HG02885 (cell line): ENCODE measurements at regions not wholly inside any gene's neighbourhood (a gene's known extent, or its start where the extent isn't known, plus 50 kb on each side); places are given as distances from the start of the nearest gene placed in this dataset.
"Not testable (repeated sequence)": the region's sequence is repeated elsewhere in the genome, so short reads cannot be mapped to it uniquely, and the experiment has no call there.

Experiments
- ATAC-seq: cut with Tn5 transposase; IDR thresholded peaks from one replicate; pipeline ENCODE4 v1.9.1; 2021; ENCODE audit warnings: mild to moderate bottlenecking; ENCODE audit not compliant: unreplicated experiment, poor library complexity

DNA sequence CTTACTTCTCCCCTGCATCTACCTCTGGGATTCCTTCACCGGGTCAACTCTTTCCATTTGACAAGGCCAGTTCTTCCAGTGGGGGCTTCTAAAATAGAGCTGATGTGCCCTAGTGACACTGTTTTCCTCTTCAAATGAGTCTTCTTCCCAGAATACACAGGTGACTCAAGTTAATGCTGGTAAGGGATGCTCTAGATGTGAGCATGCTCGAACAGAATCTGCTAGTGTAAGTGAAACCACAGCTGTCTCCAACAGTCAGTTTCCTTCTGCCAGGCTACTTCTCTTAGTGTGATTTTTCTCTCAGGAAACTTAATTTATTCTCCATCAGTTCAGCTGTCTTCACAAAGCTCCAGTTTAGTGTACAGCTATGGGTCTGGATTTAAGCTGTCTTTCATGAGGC, 194.9 kb upstream of the C1orf87 start:
- no peak for ATAC-seq

DNA sequence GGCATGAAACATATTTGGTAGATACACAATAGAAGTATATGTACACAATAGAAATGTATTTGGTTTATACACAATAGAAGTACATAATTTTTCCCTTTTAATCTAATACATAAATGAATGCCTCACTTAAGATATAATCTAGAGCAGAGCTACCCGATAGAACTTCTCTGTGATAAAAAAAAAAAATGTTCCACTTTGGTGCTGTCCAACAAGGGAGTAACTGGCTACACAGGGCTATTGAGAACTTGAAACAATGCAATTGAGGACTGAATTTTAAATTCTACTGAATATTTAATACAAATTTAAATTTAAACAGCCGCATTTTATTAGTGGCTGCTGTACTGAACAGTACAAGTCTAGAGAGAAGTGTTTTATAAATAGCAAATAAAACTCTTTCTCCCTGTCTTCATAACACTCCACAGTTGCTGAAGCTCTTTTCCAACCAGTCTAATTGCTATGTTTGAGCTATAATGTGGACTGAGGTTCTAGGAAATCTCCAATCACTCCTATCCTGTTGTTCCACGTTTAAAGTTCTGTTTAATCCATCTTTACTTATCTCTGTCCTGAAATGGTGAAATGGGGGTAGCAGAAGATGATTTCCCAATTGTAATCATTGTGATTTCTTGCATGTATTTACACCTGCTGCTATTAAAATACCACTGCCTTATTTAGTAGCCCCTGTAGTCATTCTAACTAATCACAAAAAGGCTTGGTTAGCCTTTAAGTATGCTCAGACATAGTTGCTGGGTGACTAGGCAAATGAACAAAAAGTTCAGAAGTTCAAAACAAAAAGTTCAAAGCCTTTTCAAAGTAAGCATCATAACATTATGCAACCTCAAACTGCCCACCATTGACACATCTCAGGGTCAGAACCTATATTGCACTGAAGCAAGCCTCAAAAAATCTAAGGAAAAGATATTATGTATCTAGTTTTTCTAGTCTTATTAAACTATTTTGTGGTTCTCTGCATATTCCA, 192.3 kb upstream of the C1orf87 start:
- no peak for ATAC-seq

DNA sequence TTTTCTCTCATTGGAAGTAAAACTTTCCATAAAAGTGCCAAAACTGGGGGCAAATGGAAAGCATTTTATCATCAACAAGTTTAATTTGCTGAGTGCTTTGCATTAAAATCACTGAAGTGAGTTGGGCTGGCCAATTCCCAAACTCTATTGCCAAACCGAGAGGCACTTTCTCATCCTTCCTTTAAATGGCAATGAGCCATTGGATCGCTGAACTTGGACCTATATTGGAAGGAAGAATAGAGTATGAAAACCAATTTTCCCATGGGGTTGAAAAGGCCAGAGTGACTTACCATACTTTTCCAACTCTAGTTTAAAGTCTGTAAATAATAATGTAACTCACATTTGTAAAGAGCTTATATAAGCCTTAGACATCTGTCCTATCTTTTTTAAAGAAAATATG, 189.1 kb upstream of the C1orf87 start:
- no peak for ATAC-seq

DNA sequence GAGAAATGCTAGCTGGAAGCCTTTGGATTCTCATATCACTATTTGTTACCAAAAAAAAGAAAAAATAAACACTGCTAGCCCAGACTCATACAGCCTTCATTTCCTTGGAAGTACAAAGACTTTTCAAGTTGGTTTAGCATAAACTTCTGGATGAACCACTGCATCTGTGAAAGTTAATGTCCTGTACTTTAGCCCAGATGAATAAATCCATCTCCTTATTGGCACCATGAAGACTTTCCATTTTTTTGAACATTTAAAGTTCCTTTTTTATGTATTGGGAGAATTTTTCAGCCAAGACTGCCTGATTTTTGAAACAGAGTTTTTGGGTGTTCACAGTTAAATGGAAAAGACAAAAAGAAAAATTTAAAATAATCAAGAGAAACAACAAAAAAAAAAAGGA, 184.0 kb upstream of the C1orf87 start:
- no peak for ATAC-seq

DNA sequence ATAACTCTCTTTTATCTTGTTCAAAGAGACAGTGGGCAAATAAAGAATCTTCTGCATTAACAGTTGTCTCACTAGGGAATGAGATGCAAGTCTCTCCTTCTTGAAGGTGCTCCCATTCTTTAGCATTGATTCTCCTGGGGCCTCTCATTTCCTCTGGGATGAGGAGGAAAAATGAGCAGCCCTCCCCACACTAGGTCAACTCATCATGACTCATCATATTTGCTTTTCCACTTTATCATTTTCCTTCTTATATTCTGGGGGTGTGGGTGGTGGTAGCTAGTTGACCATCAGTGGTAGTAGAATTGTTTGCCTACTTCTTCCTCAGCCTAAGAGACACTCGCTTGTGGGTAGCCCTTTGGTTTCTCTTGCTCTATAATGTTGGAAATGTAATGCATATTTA, 182.0 kb upstream of the C1orf87 start:
- ATAC-seq = no peak

DNA sequence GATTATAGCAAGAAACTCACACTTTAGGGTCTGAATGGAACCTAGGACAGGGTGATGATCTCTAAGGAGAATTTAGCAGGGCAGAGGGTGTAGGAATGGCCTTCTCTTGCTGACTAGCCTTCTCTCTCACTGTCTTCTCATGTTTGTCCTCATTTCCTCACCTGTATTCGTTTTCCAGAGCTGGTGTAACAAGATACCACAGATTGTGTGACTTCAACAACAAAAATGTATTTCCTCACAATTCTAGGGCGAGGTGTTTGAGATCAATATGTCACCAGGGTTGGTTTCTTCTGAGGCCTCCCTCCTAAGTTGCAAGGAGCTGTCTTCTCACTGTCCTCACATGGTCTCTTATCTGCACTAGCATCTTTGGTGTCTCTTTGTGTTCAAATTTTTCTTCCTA, 177.9 kb upstream of the C1orf87 start:
- no peak for ATAC-seq

DNA sequence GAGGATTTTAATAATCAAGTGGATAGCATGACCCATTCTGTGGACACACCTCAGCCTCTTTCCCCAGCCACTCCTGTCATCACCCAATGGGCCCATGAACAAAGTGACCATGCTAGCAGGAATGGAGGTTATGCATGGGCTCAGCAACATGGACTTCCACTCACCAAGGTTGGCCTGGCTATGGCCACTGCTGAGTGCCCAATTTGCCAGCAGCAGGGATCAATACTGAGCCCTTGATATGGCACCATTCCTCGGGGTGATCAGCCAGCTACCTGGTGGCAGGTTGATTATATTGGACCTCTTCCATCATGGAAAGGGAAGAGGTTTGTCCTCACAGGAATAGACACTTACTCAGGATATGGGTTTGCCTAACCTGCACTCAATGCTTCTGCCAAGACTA, 173.9 kb upstream of the C1orf87 start:
- not testable (repeated sequence) for ATAC-seq

DNA sequence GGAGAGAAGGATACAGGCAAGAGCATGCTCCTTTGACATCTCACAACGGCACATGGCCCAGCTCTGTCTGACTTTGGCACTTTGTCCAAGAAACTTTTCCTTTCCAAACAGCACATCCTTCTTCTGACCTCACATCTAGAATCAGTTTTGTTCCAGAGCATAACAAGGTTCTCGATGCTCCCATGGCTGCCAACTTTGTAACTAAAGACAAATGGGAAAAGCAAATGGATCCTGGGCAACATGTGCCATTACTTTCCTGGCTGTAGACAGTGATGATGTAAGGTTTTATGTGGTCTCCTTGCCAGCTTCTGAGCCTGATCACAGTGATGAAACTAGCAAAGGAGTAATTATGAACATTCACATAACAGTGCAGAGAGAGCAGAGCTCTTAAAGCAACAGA, 171.8 kb upstream of the C1orf87 start:
- ATAC-seq = no peak

DNA sequence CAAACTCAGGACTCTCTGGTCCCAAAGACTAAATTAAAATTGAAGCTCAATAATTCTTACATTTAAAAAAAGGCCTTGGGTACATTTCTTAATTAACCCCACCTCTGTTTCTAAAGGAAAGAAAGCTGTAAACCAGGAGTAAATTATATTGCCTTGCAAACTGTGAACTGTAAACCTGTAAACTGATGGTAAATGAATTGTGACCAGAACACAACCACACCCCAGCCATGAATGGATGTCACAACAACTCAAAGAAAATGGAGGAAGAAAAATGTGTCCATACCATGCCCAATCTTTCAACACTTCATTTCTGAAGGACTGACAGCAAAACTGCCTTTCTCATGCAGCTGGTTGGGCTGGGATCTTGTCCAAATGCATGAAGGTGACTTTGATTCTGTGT, 171.3 kb upstream of the C1orf87 start:
- ATAC-seq = no peak

DNA sequence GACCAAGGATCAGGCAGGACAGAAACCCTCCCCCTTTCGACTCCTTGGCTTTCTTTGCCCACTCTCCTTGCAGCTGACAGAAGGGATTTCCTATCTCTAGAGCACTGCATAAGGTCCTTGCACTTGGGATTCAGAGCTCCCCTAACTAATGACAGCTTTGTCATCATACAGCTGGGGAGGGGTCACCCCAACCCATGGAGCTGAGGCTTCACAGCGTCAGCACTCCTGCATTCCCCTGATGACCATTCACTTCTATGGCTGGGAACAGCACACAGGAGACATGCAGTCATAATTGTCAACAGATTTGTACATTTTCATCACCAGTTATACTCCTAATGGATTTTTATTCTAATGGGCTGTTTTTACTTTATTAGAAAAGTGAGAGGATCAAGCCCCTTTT, 161.7 kb upstream of the C1orf87 start:
- ATAC-seq = no peak

DNA sequence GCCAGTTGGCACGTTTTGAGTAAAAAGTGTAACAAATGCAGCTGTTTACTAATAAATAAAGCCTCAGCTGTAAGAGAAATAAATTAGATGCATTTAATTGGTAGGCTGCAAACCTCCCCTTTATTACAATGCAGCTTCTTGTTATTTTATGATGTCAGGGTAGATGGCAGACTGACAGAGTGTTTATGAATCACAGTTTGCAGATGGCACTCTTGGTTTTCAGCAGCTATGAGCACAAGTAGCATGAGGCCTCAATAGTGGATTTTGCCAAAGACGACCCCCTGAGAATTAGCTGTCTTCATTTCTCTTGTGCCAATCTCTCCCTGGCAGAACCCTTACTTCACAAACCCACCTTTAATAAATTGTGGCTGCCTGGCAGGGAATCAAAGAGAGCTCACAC, 161.2 kb upstream of the C1orf87 start:
- ATAC-seq = no peak

DNA sequence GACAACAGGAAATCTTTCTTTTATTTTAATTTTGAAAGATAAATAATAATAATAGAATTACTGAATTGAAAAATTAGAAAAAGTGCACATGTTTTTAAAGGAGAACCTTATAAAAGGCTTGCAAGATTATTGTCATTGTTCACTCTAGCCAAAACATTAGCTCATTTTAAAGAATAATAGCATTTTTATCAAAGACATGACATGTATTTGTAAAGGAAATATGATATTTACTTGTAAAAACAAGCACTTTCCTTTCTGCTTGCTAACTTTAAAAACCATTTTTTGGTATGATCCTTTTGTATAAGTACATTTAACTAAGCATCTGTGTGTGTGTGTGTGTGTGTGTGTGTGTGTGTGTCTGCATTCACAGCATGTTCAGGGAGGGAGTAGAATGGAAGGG, 156.3 kb upstream of the C1orf87 start:
- no peak for ATAC-seq

DNA sequence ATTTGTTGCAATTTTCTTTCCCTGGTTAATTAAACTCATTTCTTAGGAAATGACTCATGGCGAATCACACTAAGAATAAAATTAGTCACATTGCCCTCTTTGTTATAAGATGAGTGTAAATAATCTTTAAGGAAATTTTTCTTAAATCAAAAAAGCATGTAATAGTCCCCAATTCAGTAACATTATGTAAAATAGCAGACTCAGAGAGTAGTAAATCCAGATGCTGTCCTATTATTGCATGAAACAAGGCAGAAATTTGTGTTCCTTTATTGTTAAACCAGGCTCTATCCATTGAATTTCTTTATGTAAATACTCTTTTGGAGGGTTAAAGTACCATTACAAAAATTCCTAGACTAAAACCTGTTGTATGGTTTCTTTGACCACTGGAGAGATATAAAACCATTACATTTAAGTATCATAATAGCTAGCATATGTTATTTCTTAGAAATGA, 154.5 kb upstream of the C1orf87 start:
- ATAC-seq = no peak

DNA sequence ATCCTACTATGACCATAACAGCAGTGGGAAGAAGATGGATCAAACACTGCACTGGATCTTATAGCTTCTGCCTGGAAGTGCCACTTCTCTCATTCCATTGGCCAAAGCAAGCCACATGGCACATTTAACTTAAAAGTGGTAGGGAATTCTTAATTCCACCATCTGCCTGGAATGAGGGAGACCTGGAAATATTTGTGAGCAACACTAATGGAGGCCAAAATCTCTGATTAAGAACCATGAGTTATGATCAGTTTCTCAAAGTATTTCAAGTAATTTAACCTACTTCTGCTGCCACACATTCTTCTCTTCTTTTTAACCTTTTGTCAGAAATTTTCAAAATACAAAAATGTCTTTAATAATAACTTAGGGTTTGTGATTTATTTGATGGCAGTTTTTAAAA, 154.0 kb upstream of the C1orf87 start:
- ATAC-seq = no peak

DNA sequence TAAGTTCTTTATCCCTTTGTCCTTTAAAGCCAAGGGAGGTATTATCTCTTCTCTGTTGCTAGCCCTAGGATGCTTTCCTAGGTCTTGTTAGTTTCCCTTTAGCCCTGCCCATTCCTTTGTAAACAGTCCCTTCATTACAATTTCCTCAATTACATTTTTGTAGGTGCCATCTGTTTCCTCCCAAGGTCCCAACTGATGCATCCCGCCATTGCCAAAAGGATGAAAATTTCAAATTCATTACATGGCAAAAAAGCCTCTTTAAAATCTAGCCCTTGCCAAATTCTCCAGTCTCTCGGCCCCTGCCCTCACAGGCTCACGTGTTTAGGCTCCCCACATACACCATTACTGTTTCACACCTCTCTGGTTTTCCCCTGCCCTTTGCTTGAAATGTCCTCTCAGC, 151.9 kb upstream of the C1orf87 start:
- ATAC-seq = no peak

DNA sequence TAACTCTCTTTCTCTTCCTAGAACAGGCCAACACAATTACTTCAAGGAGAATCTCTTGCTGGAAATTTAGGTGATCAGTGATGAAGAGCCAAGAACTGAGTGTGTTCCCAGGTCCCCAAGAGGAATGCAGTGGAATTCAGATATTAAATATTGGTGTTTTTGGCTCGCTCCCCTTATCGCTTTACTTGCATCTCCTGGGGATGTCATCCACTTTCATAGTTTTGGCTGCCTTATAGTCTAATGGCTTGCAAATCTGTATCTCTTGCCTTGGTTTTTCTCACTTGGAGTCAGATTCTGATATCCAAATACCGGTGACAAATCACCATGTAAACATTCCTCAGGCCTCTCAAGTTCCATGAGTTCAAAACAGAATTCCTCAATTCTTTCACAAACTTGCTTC, 151.0 kb upstream of the C1orf87 start:
- no peak for ATAC-seq

DNA sequence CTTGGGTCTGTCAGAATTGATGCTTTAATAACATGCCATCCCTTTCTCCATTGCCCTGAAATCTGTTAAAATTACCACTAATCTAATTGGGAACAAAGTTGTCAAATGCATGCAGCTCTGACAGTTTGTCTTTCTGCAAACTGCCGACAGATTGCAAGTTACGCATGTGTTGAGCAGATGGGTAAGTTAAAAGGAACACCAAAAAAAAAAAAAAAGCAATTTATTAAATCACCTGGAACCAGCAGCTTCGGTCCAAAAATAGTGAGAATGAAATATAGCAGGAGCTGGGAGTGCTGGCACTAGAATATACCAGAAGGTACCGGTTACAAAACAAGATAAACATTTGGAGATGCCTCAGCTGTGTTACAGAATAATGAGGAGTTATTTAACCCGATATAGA, 149.6 kb upstream of the C1orf87 start:
- no peak for ATAC-seq

DNA sequence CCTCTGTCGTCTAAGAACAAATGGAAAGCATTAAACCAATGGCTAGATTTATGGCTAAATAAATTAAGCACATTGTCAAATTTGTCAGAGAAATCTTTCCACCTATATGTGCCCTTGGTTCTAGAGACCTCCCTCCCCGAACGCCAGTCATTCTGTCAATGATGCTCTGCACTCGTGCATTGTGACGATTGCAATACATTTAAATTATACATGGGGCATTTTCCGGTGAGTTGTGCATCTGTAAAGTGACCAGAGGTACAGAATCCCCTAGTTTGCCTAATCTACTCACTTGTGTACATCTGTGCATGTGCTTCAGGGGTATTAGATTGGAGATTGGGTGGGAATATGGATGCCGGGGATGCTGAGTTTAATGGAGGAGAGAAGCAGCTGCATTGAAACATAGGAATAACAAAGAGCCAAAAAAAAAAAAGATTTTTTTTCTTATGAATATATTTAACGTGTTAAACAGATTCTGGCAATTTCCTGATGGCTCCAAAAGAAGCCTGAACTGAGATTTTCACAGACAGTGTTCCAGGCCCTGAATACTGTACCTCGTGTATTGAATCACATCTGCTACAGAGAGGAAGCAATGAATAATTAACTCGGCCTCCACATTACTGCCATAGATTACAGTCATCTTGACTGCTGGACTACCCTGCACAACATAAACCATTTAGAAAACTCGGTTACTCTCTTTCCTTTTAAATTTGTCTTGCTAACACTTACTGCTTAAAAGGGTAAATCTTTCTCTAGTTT, 149.0 kb upstream of the C1orf87 start:
- ATAC-seq = no peak

DNA sequence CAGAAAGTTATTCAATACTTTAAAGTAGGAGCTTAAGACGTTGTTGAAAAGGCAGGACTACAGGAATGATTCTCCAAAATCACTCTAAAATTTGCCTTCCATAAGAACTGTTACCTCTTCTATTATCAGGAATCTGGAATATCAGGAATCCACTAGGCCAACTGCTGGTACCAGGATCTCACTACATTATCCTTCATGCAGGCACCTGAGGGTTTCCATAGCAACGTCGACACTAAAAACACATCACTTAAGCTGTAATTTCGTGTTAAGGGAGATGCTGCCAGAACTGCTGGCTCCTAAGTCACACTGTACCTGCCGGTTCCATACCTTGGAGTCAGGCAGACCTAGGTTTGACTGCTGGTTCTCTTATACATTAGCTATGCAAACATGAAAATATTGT, 139.7 kb upstream of the C1orf87 start:
- no peak for ATAC-seq

DNA sequence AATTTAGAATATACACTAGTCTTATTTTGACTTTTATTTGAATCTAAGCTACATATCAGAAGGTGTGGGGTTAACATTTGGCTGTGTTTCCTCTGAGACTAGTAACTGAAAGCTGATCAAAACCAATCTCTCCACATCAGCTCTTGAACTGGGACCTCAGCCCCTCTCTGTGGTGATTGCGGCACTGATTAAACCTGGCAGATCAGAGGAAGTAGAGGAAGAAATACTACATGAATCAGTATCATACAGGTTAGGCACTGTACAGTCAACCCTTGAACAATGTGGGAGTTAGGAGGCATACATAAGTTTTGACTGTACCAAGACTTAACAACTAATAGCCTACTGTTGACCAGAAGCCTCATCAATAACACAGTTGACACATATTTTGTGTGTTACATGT, 122.5 kb upstream of the C1orf87 start:
- ATAC-seq = no peak

DNA sequence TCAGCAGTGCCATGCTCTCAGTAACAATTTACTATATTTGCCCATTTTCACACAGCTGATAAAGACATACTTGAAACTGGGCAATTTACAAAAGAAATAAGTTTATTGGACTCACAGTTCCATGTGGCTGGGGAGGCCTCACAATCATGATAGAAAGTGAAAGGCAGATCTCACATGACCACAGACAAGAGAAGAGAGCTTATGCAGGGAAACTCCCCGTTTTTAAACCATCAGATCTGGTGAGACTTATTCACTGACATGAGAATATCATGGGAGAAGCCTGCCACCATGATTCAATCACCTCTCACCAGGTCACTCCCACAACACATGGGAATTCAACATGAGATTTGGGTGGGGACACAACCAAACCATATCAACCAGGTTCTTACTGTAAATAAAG, 112.1 kb upstream of the C1orf87 start:
- ATAC-seq = no peak

DNA sequence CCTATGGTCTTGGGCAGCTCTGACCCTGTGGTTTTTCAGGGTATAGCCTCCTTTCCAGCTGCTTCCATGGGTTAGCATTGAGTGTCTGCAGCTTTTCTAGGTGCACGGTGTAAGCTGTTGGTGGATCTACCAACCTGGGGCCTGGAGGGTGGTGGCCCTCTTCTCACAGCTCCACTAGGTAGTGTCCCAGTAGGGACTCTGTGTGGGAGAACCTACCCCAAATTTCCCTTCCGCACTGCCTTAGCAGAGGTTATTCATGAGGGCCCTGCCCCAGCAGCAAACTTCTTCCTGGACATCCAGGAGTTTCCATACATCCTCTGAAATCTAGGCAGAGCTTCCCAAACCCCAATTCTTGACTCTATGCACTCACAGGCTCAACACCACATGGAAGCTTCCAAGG, 111.0 kb upstream of the C1orf87 start:
- no peak for ATAC-seq
